Activated CD8-positive, alpha-beta memory T cell treated with anti-CD3 and anti-CD28 coated beads, Interleukin-2, amount 50 U/mL, for 24 hours (primary cell): ENCODE measurements at regions not wholly inside any gene's neighbourhood (a gene's known extent, or its start where the extent isn't known, plus 50 kb on each side); places are given as distances from the start of the nearest gene placed in this dataset.
A peak's percentile ranks its signal among the peaks of the same experiment; 100 is the strongest.
"Not testable (repeated sequence)": the region's sequence is repeated elsewhere in the genome, so short reads cannot be mapped to it uniquely, and the experiment has no call there.

Experiments
- DNase-seq: peaks from one replicate; pipeline ENCODE4 v3.0.0-alpha.2; 2020; ENCODE audit errors: extremely low read depth

GRCh38 chr21:14058566-14058965, 152.2 kb downstream of the LIPI start:
- DNase-seq, result no peak

GRCh38 chr21:14057841-14058481, 152.8 kb downstream of the LIPI start:
- DNase-seq, result not testable (repeated sequence)

- DNase-seq, result no peak
Observed at GRCh38 chr21:14057313-14057712, 153.4 kb downstream of the LIPI start.

GRCh38 chr21:14056771-14057191, 154.0 kb downstream of the LIPI start:
- no peak for DNase-seq

DNA sequence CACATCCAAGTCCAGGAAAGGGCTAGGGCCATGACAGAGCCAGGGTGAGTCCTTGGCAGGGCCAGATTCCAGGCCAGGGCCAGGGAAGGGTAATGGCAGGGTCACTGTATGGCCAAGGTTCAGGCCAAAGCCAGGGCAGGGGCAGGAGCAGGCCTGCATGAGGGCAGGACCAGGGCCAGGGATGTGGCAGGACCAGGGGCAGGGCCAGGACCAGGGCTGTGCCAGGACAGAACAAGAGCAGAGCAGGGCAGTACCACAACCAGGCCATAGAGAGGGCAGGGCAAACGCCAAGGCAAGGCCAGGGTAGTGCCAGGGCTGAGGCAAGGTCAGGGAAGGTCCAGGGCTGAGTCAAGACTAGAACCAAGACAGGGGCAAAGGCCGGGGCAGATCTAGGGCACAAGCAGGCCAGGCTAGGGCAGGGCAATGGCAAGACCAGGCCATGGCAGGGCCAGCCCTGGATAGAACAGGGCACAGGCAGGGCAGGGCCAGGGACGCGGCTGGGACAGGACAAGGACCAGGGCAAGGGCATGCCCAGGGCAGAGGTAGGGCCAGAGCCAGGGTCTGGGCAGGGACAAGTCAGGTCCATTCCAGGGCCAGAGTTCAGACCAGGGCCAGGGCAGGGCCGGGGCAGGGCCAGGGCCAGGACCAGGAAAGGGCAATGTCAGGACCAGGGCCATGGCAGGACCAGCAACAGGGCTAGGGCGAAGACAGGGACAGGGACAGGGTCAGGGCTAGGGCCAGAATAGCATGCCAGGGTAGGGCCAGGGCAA, 154.8 kb downstream of the LIPI start:
- DNase-seq, result not testable (repeated sequence)

DNA sequence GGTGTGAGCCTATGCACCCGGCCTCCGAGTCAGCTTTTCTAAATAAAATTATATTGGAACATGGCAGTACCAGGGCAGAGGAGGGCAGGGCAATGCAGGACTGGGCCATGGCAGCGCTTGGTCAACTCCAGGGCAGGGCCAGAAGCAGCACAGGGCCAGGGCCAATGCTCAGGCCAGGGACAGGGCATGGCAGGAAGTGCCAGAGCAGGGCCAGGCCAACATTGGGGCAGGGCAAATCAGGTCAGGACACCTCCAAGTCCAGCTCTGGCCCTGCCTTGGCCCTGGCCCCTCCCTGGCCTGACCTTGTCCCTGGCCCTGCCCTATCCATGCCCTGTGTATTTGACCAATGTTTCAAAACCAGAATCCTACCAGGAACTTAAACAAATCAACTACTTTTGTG, 156.1 kb downstream of the LIPI start:
- no peak for DNase-seq

DNA sequence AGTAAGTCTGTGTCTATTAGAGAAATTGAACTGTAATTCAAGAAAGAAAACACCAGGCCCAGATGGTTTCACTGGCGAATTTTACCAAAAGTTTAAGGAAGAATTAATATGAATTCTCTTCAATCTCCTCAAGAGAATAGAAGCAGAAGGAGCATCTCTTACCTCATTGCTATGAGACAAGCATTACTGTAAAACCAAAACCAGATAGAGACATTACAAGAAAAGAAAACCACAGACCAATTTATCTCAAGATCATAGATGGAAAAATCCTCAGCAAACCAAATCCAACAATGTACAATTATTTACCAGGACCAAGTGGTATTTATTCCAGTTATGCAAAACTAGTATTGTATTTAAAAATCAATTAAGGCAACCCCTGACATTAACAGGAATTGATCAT, 160.6 kb downstream of the LIPI start:
- no peak for DNase-seq

- DNase-seq, result no peak
Observed at GRCh38 chr21:14046401-14046800, 164.4 kb downstream of the LIPI start.

- no peak for DNase-seq
Observed at GRCh38 chr21:14040386-14040785, 170.4 kb downstream of the LIPI start.

DNA sequence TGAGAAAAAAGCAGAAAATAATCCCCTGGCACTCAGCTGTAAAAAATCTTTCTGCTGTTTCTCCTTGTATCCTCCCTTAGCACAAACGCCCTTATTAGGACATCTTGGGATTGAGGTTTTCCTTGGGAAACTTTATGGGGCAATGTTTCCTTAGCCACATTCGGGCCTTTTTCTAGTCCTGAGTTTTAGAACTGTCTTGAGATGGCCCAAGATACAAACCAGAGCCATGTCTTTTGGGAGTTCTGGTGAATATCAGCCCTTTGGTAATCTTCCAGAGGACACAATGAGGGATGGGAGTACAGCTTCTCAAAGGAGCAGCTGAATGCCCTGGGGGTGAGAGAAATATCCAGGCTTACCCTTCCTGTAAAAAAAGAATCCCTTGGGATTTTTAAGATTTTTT, 182.1 kb downstream of the LIPI start:
- DNase-seq, result not testable (repeated sequence)

GRCh38 chr21:14027235-14027869, 183.4 kb downstream of the LIPI start:
- peak; percentile 73 for DNase-seq

DNA sequence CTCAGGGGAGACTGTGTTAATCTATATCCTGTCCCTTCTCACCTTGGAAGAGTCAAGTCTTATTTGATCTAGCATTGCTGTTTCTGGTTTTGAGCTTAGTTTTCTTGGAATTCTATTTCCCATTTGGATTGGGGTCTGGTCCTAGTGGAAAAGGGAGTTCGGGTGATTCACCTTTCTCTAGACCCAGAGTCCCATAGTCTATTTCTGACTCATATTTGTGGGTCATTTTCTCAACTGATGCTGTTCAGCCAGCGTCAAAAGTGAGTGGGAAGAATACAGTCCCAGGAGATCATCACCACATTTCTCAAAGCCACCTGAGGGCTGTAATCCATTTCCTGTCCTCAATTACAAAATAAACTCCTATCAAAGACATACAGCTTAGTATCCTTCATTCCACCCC, 190.6 kb downstream of the LIPI start:
- DNase-seq, result not testable (repeated sequence)

- DNase-seq, result not testable (repeated sequence)
Observed at GRCh38 chr21:14015841-14016240, 194.9 kb downstream of the LIPI start.

DNA sequence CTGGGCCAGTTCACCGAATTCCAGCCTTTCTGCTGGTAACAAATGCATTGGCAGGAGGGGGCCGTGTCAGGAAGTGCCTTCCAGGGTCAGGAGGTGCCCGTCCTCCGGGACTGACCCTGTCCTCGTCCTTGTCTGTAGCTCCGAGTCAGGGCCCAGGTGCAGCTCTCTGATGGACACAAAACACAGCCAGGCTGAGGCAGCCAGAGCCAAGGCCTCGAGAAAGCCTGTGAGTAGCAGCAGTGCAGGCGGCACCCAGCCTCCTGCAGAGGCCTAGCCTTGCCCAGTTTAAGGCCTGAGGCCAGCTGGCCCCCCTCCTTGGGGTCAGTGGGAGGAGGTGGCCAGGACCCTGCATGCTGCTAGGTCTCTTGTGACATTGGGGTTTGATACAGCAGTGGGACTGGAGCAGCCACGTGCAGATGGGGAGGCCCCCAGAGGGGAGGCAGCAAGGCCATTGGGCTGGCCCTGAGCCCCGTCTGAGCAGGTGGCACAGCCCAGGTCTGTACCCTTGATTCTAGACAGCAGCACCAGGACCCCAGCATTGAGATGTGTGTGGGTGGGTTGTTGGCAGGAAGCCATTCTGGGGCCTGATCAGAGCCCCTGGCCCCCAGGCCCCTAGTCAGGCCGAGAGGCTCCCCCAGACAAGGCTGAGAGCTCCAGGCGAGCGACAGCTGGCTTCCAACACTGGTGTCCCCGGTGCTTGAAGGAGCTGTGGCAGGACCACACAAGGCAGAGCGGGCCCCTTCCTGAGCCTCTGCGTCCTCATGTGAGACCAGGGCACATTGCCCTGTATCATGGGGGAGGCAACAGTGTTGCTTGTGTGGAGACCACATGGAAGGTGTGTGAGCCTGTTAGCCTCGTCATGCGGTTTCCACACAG, 196.9 kb downstream of the LIPI start:
- DNase-seq, result not testable (repeated sequence)

DNA sequence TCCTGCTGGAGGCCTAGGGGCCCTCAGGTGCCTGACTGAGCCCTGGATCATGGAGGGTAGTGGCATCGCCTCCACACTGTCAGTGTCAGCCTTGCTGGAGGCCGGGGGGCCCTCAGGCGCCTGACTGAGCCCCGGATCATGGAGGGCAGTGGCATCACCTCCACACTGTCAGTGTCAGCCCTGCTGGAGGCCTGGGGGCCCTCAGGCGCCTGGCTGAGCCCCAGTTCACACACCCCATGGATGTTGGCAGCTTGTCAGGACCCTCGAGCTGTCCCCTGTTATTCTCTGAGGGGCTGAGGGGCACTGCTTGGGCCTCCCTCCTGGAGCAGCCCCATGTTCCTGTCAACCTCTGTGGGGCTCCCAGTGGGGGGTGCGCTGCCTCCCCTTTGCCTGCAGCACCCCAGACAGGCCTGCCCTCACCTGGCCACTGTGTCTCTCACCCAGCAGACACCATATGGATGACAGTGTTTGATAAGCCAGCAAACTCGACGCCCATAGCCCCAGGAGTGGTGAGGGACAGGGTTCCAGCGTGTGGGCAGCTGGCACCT, 197.6 kb downstream of the LIPI start:
- DNase-seq, result no peak

- DNase-seq, result no peak
Observed at GRCh38 chr21:14012409-14012808, 198.3 kb downstream of the LIPI start.

DNA sequence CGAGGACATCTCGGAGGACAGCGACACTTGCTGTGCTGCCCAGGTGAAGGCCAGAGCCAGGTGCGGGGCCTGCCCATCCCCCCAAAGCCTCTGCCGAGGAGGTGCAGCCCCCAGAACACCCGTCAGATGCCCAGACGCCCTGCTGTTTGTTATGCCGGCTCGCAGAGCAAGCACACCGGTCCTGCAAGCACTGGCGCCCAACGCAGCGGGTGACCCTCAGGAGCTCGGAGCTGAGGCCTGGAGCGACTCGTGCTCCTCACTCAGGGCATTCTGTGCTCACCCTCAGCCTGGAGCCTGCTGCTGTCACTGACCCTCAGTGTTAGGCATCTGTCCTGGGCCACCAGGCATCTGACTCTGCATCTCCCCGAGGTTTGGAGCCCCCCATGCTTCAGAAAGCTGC, 199.0 kb downstream of the LIPI start:
- not testable (repeated sequence) for DNase-seq

GRCh38 chr21:14011149-14011548, 199.6 kb downstream of the LIPI start:
- DNase-seq, result not testable (repeated sequence)

- no peak for DNase-seq
Observed at GRCh38 chr21:14010729-14011128, 200.0 kb downstream of the LIPI start.

DNA sequence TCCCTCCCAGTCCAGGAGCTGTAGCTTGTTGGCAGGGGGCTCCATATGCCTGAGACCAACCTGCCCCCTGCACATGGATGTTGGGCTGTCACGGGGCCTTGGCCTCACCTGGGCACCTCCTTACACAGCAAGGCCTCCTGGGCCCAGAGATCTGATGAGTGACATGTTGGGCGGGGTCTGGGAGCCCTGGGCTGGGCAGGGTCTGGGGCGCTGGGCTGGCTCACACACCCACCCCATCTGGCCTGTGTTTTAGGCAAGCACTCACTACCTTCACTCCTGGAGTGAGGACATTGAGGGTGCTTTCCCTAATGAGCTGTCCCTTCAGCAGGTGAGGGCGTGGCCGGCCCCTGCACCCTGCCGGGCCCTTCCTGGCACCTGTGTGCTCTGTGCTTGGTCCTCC, 200.8 kb downstream of the LIPI start:
- not testable (repeated sequence) for DNase-seq

- not testable (repeated sequence) for DNase-seq
Observed at GRCh38 chr21:14009238-14009981, 201.3 kb downstream of the LIPI start.
